GM19397 (cell line): ENCODE measurements at regions not wholly inside any gene's neighbourhood (a gene's known extent, or its start where the extent isn't known, plus 50 kb on each side); places are given as distances from the start of the nearest gene placed in this dataset.

ENCODE experiments used
- ATAC-seq: cut with Tn5 transposase; IDR thresholded peaks from one replicate; pipeline ENCODE4 v1.9.1; 2021; ENCODE audit warnings: mild to moderate bottlenecking, moderate library complexity; ENCODE audit not compliant: unreplicated experiment

- ATAC-seq, result no peak
These were observed 97.3 kb downstream of the ARL6IP6 start for GRCh38 chr2:152815634-152816257.

DNA sequence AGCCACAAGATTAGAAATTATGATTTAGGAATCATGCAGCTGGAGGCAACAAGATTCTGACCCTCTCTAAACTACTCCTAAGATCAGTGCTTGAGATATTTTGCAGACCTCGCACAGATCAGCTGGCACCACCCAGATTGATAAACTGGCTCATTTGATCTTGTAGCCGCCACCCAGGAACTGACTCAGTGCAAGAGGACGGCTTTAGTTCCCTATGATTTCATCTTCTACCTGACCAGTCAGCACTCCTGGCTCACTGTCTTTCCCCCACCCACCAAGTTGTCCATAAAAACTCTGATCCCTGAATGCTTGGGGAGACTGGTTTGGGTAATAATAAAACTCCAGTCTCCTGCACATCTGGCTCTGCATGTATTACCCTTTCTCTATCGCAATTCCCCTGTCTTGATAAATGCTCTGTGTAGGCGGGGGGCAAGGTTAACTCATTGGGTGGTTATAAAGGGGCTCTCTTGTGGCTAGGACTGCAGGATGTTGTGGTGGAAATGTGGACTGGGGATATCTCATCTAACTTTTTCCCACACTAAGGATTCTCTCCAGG, 96.1 kb downstream of the ARL6IP6 start:
- no peak for ATAC-seq

GRCh38 chr2:152813351-152813750, 94.9 kb downstream of the ARL6IP6 start:
- no peak for ATAC-seq
